ENCODE measurements at regions not wholly inside any gene's neighbourhood (a gene's known extent, or its start where the extent isn't known, plus 50 kb on each side); places are given as distances from the start of the nearest gene placed in this dataset.

GRCh38 chr3:31027191-31027761 lies 132.8 kb upstream of the GADL1 start:
- no peak for TF ChIP-seq CTCF (IDR thresholded peaks at IDR 0.05; ENCODE audit: low read depth, low read length)
- DNase-seq (ENCODE audit: low read depth in 2 of 2) = no peak
- no peak overlapping the region for H3K4me3 ChIP-seq (replicated peaks in 1 of 2; ENCODE audit: low read depth in 2 of 2, low read length in 2 of 2)

GRCh38 chr3:31027914-31028313 lies 133.5 kb upstream of the GADL1 start:
- H3K4me3 ChIP-seq (replicated peaks in 1 of 2; ENCODE audit: low read depth in 2 of 2, low read length in 2 of 2) = no peak overlapping the region
- no peak for TF ChIP-seq CTCF (IDR thresholded peaks at IDR 0.05; ENCODE audit: low read depth, low read length)
- DNase-seq (ENCODE audit: low read depth in 2 of 2) = no peak

- H3K4me3 ChIP-seq (replicated peaks in 1 of 2; ENCODE audit: low read depth in 2 of 2, low read length in 2 of 2) = no peak overlapping the region
- TF ChIP-seq CTCF (IDR thresholded peaks at IDR 0.05; ENCODE audit: low read depth, low read length) = no peak
- no peak for DNase-seq (ENCODE audit: low read depth in 2 of 2)
Measured at GRCh38 chr3:31028766-31029165, 134.3 kb upstream of the GADL1 start.

GRCh38 chr3:31029706-31030105 lies 135.2 kb upstream of the GADL1 start:
- no peak for DNase-seq (ENCODE audit: low read depth in 2 of 2)
- TF ChIP-seq CTCF (IDR thresholded peaks at IDR 0.05; ENCODE audit: low read depth, low read length) = no peak
- no peak overlapping the region for H3K4me3 ChIP-seq (replicated peaks in 1 of 2; ENCODE audit: low read depth in 2 of 2, low read length in 2 of 2)

GRCh38 chr3:31035681-31036080 lies 141.2 kb upstream of the GADL1 start:
- TF ChIP-seq CTCF (IDR thresholded peaks at IDR 0.05; ENCODE audit: low read depth, low read length) = no peak
- DNase-seq (ENCODE audit: low read depth in 2 of 2) = no peak
- H3K4me3 ChIP-seq (replicated peaks in 1 of 2; ENCODE audit: low read depth in 2 of 2, low read length in 2 of 2) = no peak overlapping the region

GRCh38 chr3:31038086-31038739 lies 143.8 kb upstream of the GADL1 start:
- no peak for DNase-seq (ENCODE audit: low read depth in 2 of 2)
- no peak overlapping the region for H3K4me3 ChIP-seq (replicated peaks in 1 of 2; ENCODE audit: low read depth in 2 of 2, low read length in 2 of 2)
- no peak for TF ChIP-seq CTCF (IDR thresholded peaks at IDR 0.05; ENCODE audit: low read depth, low read length)

- no peak overlapping the region for H3K4me3 ChIP-seq (replicated peaks in 1 of 2; ENCODE audit: low read depth in 2 of 2, low read length in 2 of 2)
- TF ChIP-seq CTCF (IDR thresholded peaks at IDR 0.05; ENCODE audit: low read depth, low read length) = no peak
- no peak for DNase-seq (ENCODE audit: low read depth in 2 of 2)
Measured at GRCh38 chr3:31039145-31039544, 144.7 kb upstream of the GADL1 start.

Data from cardiac fibroblast (primary cell).